ENCODE measurements at regions not wholly inside any gene's neighbourhood (a gene's known extent, or its start where the extent isn't known, plus 50 kb on each side); places are given as distances from the start of the nearest gene placed in this dataset.

DNA sequence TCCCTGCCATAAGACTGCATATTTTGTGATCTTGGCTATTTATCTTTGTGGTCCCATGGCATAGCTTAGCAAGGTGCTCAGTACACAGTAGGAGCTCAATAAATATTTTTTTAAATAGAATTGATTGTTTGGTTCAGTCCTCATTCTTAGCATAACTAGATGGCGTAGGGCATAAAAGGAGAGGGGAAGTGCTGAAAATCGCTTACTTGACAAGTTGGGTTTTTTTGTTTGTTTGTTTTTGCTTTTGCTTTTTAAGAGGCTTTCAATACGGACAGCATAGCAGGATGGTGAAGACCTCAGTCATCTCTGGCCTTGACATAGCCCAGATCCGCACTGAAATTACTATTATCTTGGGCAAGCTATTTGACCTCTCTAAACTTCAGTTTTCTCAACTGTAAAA, 86.6 kb upstream of the RANBP3L start:
- Mint-ChIP-seq H3K4me3 (no peak overlapping the region), H3K27me3 (ENCODE audit: low read depth) (no peaks in the 10 kb centered on the region), H3K27ac (ENCODE audit: unreplicated experiment) (no peak overlapping the region), H3K4me1 (peaks cover 10% of the 10 kb centered on the region), H3K9me3 (no peaks in the 10 kb centered on the region), H3K36me3 (ENCODE audit: low read depth) (no peaks in the 10 kb centered on the region)
- no peak for DNase-seq (ENCODE audit: low read depth, low spot score)
- TF ChIP-seq, protein P1, sequence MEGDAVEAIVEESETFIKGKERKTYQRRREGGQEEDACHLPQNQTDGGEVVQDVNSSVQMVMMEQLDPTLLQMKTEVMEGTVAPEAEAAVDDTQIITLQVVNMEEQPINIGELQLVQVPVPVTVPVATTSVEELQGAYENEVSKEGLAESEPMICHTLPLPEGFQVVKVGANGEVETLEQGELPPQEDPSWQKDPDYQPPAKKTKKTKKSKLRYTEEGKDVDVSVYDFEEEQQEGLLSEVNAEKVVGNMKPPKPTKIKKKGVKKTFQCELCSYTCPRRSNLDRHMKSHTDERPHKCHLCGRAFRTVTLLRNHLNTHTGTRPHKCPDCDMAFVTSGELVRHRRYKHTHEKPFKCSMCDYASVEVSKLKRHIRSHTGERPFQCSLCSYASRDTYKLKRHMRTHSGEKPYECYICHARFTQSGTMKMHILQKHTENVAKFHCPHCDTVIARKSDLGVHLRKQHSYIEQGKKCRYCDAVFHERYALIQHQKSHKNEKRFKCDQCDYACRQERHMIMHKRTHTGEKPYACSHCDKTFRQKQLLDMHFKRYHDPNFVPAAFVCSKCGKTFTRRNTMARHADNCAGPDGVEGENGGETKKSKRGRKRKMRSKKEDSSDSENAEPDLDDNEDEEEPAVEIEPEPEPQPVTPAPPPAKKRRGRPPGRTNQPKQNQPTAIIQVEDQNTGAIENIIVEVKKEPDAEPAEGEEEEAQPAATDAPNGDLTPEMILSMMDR (conservative IDR thresholded peaks at IDR 0.05), result no peak

DNA sequence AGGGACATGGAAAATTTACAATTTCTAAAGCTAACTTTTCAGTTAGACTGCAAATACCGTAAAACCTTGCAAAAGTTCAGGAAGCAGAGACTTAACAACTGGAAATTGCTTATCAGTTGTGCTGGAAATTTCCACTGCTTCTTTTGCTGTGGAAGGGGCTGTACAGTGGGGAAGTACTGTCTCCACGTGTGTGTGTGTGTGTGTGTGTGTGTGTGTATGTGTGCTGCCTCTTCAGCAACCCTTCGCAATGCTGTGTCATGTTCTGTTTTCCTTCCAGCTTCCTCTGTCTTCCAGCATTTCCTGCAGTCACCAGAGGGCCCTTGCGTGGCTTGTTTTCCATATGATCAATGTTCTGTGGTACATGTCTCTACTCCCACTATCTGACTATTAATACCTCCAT, 87.5 kb upstream of the RANBP3L start:
- TF ChIP-seq, protein P1 (conservative IDR thresholded peaks at IDR 0.05), result no peak
- H3K4me3 Mint-ChIP-seq, result no peak overlapping the region
- H3K27me3 Mint-ChIP-seq (ENCODE audit: low read depth), result no peaks in the 10 kb centered on the region
- H3K9me3 Mint-ChIP-seq, result no peaks in the 10 kb centered on the region
- H3K4me1 Mint-ChIP-seq, result peaks cover 4% of the 10 kb centered on the region
- no peak overlapping the region for H3K27ac Mint-ChIP-seq (ENCODE audit: unreplicated experiment)
- no peak for DNase-seq (ENCODE audit: low read depth, low spot score)
- no peaks in the 10 kb centered on the region for H3K36me3 Mint-ChIP-seq (ENCODE audit: low read depth)

DNA sequence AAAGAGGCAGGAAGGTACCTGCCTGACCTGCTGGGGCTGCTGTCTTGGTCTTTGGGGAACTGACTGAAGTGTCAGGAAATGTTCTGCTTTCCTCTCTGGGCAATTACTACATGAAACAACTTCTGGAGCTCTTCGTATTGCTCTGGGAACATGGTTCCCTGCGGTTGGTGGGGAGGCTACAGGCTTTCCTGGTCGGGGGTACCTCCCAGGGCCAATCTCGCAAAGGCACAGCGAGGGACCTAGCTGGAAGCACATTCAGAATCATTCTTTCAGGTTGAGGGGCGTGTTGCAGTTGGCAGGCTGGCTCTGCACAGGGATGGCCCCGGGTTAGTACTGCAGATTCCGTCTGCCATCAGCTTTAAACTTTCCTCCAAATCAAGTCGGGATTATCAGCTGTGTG, 88.9 kb upstream of the RANBP3L start:
- no peak for DNase-seq (ENCODE audit: low read depth, low spot score)
- Mint-ChIP-seq H3K9me3 (no peaks in the 10 kb centered on the region), H3K36me3 (ENCODE audit: low read depth) (no peaks in the 10 kb centered on the region), H3K4me1 (no peaks in the 10 kb centered on the region), H3K27ac (ENCODE audit: unreplicated experiment) (no peak overlapping the region), H3K27me3 (ENCODE audit: low read depth) (no peaks in the 10 kb centered on the region), H3K4me3 (no peak overlapping the region)
- TF ChIP-seq, protein P1 (conservative IDR thresholded peaks at IDR 0.05), result no peak

DNA sequence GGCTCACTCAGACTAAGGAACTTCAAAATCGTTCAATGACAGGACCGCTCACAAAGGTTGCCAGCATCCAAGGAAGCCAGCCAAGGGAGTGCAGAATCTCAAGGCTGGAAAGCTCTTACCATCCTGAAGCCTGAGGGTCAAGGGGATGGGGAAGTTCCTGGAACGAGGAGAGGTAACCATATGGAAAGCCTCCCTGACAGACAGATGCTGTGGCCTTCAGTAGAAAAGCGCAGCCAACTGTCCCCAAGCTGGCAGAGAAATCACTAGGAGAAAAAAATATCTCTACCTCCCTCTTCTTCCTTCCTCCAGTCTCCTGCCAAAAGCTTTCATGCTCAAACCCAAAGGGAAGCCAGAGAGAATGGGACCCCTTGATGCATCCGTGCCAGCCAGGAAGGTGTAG, 90.5 kb upstream of the RANBP3L start:
- TF ChIP-seq, protein P1 (conservative IDR thresholded peaks at IDR 0.05), result no peak
- Mint-ChIP-seq H3K27me3 (ENCODE audit: low read depth) (no peaks in the 10 kb centered on the region), H3K4me1 (no peaks in the 10 kb centered on the region), H3K4me3 (no peak overlapping the region), H3K27ac (ENCODE audit: unreplicated experiment) (no peak overlapping the region), H3K9me3 (no peaks in the 10 kb centered on the region), H3K36me3 (ENCODE audit: low read depth) (no peaks in the 10 kb centered on the region)
- no peak for DNase-seq (ENCODE audit: low read depth, low spot score)

DNA sequence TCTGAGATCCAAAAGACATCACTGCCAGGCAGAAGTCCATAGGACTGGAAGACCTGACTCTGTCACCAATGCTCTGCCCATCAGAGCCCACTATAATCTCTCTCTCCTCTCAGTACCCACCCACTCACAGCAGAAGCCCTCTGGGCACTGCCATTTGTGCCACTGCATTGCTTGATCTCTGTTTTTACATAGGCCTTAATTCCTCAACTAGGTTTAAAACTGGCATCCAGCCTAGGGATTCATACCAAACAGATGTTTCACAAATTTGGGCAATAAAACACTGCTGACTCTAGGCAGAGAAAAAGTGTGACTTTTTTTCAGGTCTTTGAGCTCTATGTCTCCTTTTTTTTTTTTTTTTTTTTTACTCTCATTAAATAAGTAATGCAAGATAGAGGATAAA, 91.1 kb upstream of the RANBP3L start:
- H3K4me1 Mint-ChIP-seq, result no peaks in the 10 kb centered on the region
- H3K9me3 Mint-ChIP-seq, result no peaks in the 10 kb centered on the region
- H3K27me3 Mint-ChIP-seq (ENCODE audit: low read depth), result no peaks in the 10 kb centered on the region
- H3K4me3 Mint-ChIP-seq, result no peak overlapping the region
- no peaks in the 10 kb centered on the region for H3K36me3 Mint-ChIP-seq (ENCODE audit: low read depth)
- no peak for DNase-seq (ENCODE audit: low read depth, low spot score)
- no peak overlapping the region for H3K27ac Mint-ChIP-seq (ENCODE audit: unreplicated experiment)
- TF ChIP-seq, protein P1 (conservative IDR thresholded peaks at IDR 0.05), result no peak
